Endodermal cell (in vitro differentiated cells): ENCODE measurements at regions not wholly inside any gene's neighbourhood (a gene's known extent, or its start where the extent isn't known, plus 50 kb on each side); places are given as distances from the start of the nearest gene placed in this dataset.
A peak's percentile ranks its signal among the peaks of the same experiment; 100 is the strongest.

Experiments
- DNase-seq: peaks from one replicate; pipeline ENCODE4 v3.0.0-alpha.2; 2017
- H3K27ac ChIP-seq: 2 replicates; pipeline ENCODE4 v1.5.1; 2013; ENCODE audit warnings: mild to moderate bottlenecking, low read depth, low read length, moderate library complexity
- H3K27me3 ChIP-seq: 2 replicates; pipeline ENCODE4 v1.6.1; 2013; ENCODE audit warnings: mild to moderate bottlenecking, low read length, moderate library complexity; ENCODE audit not compliant: insufficient read depth, control insufficient read depth, poor library complexity, severe bottlenecking
- H3K36me3 ChIP-seq: 2 replicates; pipeline ENCODE4 v1.7.0; 2013; ENCODE audit warnings: mild to moderate bottlenecking, low read length, moderate library complexity; ENCODE audit not compliant: control insufficient read depth, insufficient read depth
- H3K4me1 ChIP-seq: one replicate; pipeline ENCODE4 v1.7.0; 2013; ENCODE audit warnings: low read length; ENCODE audit not compliant: control insufficient read depth, insufficient read depth
- H3K4me3 ChIP-seq: 2 replicates; pipeline ENCODE4 v1.5.1; 2013; ENCODE audit warnings: mild to moderate bottlenecking, low read length, moderate library complexity
- H3K9ac ChIP-seq: 2 replicates; pipeline ENCODE4 v1.6.1; 2013; ENCODE audit warnings: mild to moderate bottlenecking, low read length, moderate library complexity; ENCODE audit not compliant: poor library complexity, severe bottlenecking; ENCODE audit errors: extremely low read depth
- H3K9me3 ChIP-seq: 2 replicates; pipeline ENCODE4 v1.6.1; 2013; ENCODE audit warnings: mild to moderate bottlenecking, low read length, moderate library complexity; ENCODE audit not compliant: control insufficient read depth
- H3K27ac Mint-ChIP-seq: 2 replicates; pipeline ENCODE4 v1.8.0; 2020; ENCODE audit warnings: mixed read lengths
- H3K27me3 Mint-ChIP-seq: 2 replicates; pipeline ENCODE4 v1.8.0; 2021; ENCODE audit warnings: mild to moderate bottlenecking, mixed read lengths; ENCODE audit not compliant: insufficient read depth
- H3K36me3 Mint-ChIP-seq: 2 replicates; pipeline ENCODE4 v1.8.0; 2020; ENCODE audit warnings: low read depth, mixed read lengths
- H3K4me1 Mint-ChIP-seq: 2 replicates; pipeline ENCODE4 v1.8.0; 2020; ENCODE audit warnings: mixed read lengths
- H3K4me3 Mint-ChIP-seq: 2 replicates; pipeline ENCODE4 v1.8.0; 2020; ENCODE audit warnings: mild to moderate bottlenecking, moderate library complexity, mixed read lengths
- H3K9me3 Mint-ChIP-seq: 2 replicates; pipeline ENCODE4 v1.8.0; 2020; ENCODE audit warnings: mild to moderate bottlenecking, mixed read lengths
- WGBS, 2 experiments: methylation state at CpG; one replicate each; pipeline versions ENCODE4 v1.1.5 to v1.1.7; 2013; ENCODE audit warnings: missing lambda C conversion rate in 2 of 2, mixed read lengths in 1 of 2; ENCODE audit not compliant: insufficient coverage in 1 of 2, insufficient read length in 1 of 2; 5-methylcytosine and 5-hydroxymethylcytosine counted together
- TF ChIP-seq, protein P1 (sequence below): fragments of 200-600 bp; sonication (generic); conservative IDR thresholded peaks from 2 replicates; pipeline ENCODE4 v1.5.0; 2021; ENCODE audit warnings: antibody characterized with exemption, mild to moderate bottlenecking

DNA sequence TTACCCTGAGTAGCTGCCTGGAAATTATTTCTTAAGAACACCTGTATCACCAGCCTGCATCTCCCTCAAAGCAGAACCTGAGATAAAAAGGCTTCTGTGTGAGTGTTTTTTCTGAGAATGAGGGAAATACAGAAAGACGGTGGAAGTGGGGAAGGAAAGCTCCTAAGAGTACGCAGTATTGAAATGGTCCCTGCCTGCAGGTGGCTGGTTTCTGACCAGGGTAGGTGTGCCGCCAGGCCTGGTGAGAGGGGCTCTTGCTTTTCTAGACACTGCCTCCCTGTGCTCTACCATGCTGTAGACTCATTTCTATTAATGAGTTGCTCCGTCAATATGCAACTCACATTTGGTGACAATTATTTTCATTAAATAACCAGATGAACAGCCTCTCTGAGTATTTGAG is 201.7 kb downstream of the MAP2K4 start:
- Histone ChIP-seq H3K27ac (no peak overlapping the region), H3K4me3 (no peak overlapping the region), H3K9me3 (peaks cover 10% of the 10 kb centered on the region), H3K4me1 (no peaks in the 10 kb centered on the region), H3K27me3 (no peaks in the 10 kb centered on the region), H3K9ac (no peak overlapping the region), H3K36me3 (no peaks in the 10 kb centered on the region)
- H3K27ac Mint-ChIP-seq, result no peak overlapping the region
- WGBS, 2 experiments, result 88 to 89% methylated on average over 2 to 4 of the region's 4 CpGs
- peaks cover 32% of the 10 kb centered on the region for H3K27me3 Mint-ChIP-seq
- H3K9me3 Mint-ChIP-seq, result peaks cover 14% of the 10 kb centered on the region
- peaks cover 26% of the 10 kb centered on the region for H3K4me1 Mint-ChIP-seq
- TF ChIP-seq, protein P1, sequence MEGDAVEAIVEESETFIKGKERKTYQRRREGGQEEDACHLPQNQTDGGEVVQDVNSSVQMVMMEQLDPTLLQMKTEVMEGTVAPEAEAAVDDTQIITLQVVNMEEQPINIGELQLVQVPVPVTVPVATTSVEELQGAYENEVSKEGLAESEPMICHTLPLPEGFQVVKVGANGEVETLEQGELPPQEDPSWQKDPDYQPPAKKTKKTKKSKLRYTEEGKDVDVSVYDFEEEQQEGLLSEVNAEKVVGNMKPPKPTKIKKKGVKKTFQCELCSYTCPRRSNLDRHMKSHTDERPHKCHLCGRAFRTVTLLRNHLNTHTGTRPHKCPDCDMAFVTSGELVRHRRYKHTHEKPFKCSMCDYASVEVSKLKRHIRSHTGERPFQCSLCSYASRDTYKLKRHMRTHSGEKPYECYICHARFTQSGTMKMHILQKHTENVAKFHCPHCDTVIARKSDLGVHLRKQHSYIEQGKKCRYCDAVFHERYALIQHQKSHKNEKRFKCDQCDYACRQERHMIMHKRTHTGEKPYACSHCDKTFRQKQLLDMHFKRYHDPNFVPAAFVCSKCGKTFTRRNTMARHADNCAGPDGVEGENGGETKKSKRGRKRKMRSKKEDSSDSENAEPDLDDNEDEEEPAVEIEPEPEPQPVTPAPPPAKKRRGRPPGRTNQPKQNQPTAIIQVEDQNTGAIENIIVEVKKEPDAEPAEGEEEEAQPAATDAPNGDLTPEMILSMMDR, result no peak
- no peak for DNase-seq
- peak overlapping the region; percentile 17 for H3K4me3 Mint-ChIP-seq
- H3K36me3 Mint-ChIP-seq, result peaks cover 1% of the 10 kb centered on the region

DNA sequence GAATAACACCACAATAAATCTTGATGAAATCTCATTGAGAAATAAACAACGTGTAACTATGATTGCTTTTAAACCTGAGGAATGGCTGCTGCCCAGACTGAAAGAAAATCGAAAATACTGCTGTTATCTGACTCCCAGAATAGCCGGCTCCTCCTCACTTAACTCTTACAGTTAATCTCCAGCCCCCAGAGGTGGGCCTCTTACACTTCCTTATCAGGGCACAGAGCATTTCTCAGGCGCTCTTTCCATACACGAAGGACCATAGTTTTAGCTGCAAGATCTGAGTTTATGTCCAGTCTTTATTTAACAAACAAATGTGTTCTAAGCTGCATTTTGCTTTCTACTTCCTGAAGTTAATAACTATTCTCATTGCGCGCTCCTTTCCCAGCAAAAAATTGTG is 206.9 kb downstream of the MAP2K4 start:
- H3K9ac ChIP-seq, result no peak overlapping the region
- peaks cover 4% of the 10 kb centered on the region for H3K4me1 ChIP-seq
- H3K9me3 ChIP-seq, result no peaks in the 10 kb centered on the region
- peaks cover 19% of the 10 kb centered on the region for H3K27me3 Mint-ChIP-seq
- TF ChIP-seq, protein P1, result no peak
- no peak overlapping the region for H3K4me3 ChIP-seq
- H3K27me3 ChIP-seq, result no peaks in the 10 kb centered on the region
- no peak overlapping the region for H3K27ac ChIP-seq
- WGBS, 2 experiments, result 78 to 90% methylated on average over 5 to 7 of the region's 7 CpGs
- H3K4me1 Mint-ChIP-seq, result peaks cover 9% of the 10 kb centered on the region
- no peak overlapping the region for H3K4me3 Mint-ChIP-seq
- H3K36me3 Mint-ChIP-seq, result no peaks in the 10 kb centered on the region
- no peak for DNase-seq
- H3K27ac Mint-ChIP-seq, result no peak overlapping the region
- no peaks in the 10 kb centered on the region for H3K36me3 ChIP-seq
- no peaks in the 10 kb centered on the region for H3K9me3 Mint-ChIP-seq

DNA sequence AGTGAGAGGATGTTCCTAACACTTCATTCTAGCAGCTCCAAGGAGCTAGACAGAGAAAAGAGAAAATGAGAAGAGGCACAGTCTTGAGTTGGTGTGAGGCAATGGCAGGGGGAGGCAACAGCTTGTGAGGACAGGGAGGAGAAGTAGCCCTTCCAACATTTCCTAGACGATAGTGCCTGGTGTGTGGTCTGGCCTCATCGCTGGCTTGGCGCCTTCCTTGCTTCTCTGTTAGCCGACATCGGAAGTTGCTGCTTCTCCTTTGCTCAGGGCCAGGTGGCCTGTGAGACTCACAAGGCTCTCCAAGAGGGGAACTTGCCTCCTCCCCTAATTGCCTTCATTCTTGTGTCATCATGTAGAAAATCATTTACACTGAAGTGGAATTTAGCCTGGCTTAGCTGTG is 208.7 kb downstream of the MAP2K4 start:
- Mint-ChIP-seq H3K4me3 (no peak overlapping the region), H3K9me3 (no peaks in the 10 kb centered on the region), H3K27me3 (peaks cover 8% of the 10 kb centered on the region), H3K27ac (no peak overlapping the region), H3K36me3 (no peaks in the 10 kb centered on the region), H3K4me1 (peaks cover 9% of the 10 kb centered on the region)
- no peak for DNase-seq
- 91 to 96% methylated on average over 5 of the region's 5 CpGs for WGBS, 2 experiments
- Histone ChIP-seq H3K4me1 (peaks cover 4% of the 10 kb centered on the region), H3K9ac (no peak overlapping the region), H3K27ac (no peak overlapping the region), H3K9me3 (no peaks in the 10 kb centered on the region), H3K4me3 (no peak overlapping the region), H3K36me3 (no peaks in the 10 kb centered on the region), H3K27me3 (no peaks in the 10 kb centered on the region)
- TF ChIP-seq, protein P1, result no peak
